ENCODE measurements at regions not wholly inside any gene's neighbourhood (a gene's known extent, or its start where the extent isn't known, plus 50 kb on each side); places are given as distances from the start of the nearest gene placed in this dataset.

GRCh38 chr10:62744136-62744535 lies 60.4 kb upstream of the ADO start:
- TF ChIP-seq POLR2A (IDR thresholded peaks at IDR 0.05) (no peak), CTCF (IDR thresholded peaks at IDR 0.05) (no peak)
- Histone ChIP-seq H3K9me3 (no peaks in the 10 kb centered on the region), H3K4me3 (no peak overlapping the region), H3K36me3 (no peaks in the 10 kb centered on the region), H3K27me3 (no peaks in the 10 kb centered on the region), H3K4me1 (peaks cover 0 to 22% (median 0%) of the 10 kb centered on the region in 12 donors), H3K27ac (no peak overlapping the region)
- DNase-seq = no peak
- intact Hi-C loops (cut with DNase I) = no loop called here
- 79 to 98% (median 85%) methylated on average over 3 of the region's 3 CpGs for WGBS, 4 donors
- ATAC-seq = no peak

GRCh38 chr10:62745581-62745980 lies 58.9 kb upstream of the ADO start:
- H3K4me3 ChIP-seq = no peak overlapping the region
- intact Hi-C loops (cut with DNase I) = no loop called here
- peaks cover 0 to 22% (median 0%) of the 10 kb centered on the region in 12 donors for H3K4me1 ChIP-seq
- H3K9me3 ChIP-seq = no peaks in the 10 kb centered on the region
- TF ChIP-seq CTCF (IDR thresholded peaks at IDR 0.05) (no peak), POLR2A (IDR thresholded peaks at IDR 0.05) (no peak)
- no peaks in the 10 kb centered on the region for H3K36me3 ChIP-seq
- no peak for DNase-seq
- 90 to 100% (median 97%) methylated on average over 2 of the region's 2 CpGs for WGBS, 4 donors
- H3K27ac ChIP-seq = peak overlapping the region in 1 of 12 donors; percentile 34
- H3K27me3 ChIP-seq = no peaks in the 10 kb centered on the region
- no peak for ATAC-seq

- ATAC-seq = no peak
- H3K9me3 ChIP-seq = no peaks in the 10 kb centered on the region
- intact Hi-C loops (cut with DNase I) = no loop called here
- no peak for DNase-seq
- H3K4me1 ChIP-seq = peaks cover 0 to 19% (median 0%) of the 10 kb centered on the region in 12 donors
- no peak for TF ChIP-seq POLR2A (IDR thresholded peaks at IDR 0.05)
- no peak for TF ChIP-seq CTCF (IDR thresholded peaks at IDR 0.05)
- no peak overlapping the region for H3K4me3 ChIP-seq
- H3K27me3 ChIP-seq = no peaks in the 10 kb centered on the region
- no peak overlapping the region for H3K27ac ChIP-seq
- WGBS, 4 donors = 93 to 100% (median 95%) methylated on average over 3 of the region's 3 CpGs
- H3K36me3 ChIP-seq = no peaks in the 10 kb centered on the region
These were observed 57.4 kb upstream of the ADO start for GRCh38 chr10:62746951-62747729.

- Histone ChIP-seq H3K27ac (no peak overlapping the region), H3K9me3 (no peaks in the 10 kb centered on the region), H3K27me3 (no peaks in the 10 kb centered on the region), H3K4me1 (peaks cover 0 to 9% (median 0%) of the 10 kb centered on the region in 12 donors), H3K36me3 (no peaks in the 10 kb centered on the region), H3K4me3 (no peak overlapping the region)
- TF ChIP-seq CTCF (IDR thresholded peaks at IDR 0.05) = no peak
- no peak for TF ChIP-seq POLR2A (IDR thresholded peaks at IDR 0.05)
- no peak for DNase-seq
- intact Hi-C loops (cut with DNase I) = no loop called here
- ATAC-seq = no peak
These were observed 56.1 kb upstream of the ADO start for GRCh38 chr10:62748386-62748785.

Data from heart left ventricle (tissue), 16 donors.